ENCODE measurements at regions not wholly inside any gene's neighbourhood (a gene's known extent, or its start where the extent isn't known, plus 50 kb on each side); places are given as distances from the start of the nearest gene placed in this dataset.

DNA sequence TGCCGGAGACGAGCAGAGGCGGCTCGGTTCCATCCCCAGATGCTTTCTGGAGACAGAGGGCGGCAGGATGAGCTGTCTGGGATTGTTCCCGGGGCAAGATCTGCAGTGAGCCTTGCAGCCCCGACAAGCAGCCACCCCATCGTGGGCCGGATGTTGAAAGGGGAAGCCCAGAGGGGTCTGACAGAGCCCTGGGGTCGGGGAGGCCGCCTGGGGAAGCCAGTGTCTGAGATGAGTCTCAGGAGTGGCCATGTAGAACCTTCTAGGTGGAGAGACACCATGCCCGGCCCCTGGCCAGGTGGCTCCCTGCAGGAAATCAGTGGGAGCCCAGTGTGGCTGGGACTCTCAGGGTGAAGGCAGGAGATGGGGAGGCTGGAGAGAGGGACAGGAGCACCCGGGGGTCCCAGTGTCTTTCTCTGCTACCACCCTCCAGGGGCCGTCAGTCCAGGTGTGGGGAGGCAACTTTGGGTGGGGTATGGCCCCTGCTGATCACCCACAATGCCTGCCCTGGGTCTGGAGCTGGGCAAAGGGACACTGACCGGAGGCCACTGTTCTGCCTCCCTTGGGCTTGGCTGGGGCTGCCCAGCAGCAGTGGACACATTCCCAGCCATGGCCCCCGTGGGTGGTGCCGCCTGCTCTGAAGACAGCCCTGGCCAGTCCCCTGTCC, 128.3 kb upstream of the HS6ST1 start:
- Mint-ChIP-seq H3K27ac (no peak overlapping the region), H3K9me3 (no peaks in the 10 kb centered on the region), H3K27me3 (no peaks in the 10 kb centered on the region), H3K36me3 (ENCODE audit: low read depth) (no peaks in the 10 kb centered on the region), H3K4me3 (no peak overlapping the region), H3K4me1 (no peaks in the 10 kb centered on the region)
- DNase-seq = peak; percentile 14
- ChIA-PET POLR2A (no interaction called here), CTCF (no interaction called here)

DNA sequence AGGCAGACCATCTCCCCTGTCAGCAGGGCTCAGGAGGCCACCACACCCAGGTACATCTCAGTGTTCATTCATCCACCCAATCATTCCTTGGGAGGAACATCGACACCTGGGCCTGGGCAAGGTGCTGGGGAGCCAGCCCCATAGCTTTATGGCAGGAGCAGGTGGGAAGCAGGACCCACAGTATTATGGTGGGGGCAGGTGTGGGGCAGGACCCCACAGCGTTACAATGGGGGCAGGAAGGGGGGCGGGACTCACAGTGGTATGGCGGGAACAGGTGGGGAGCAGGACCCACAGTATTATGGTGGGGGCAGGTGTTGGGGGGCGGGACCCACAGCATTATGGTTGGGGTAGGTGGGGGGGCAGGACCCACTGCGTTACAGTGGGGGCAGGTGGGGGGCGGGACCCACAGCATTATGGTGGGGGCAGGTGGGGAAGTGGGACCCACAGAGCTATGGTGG, 128.9 kb upstream of the HS6ST1 start:
- Mint-ChIP-seq H3K27me3 (no peaks in the 10 kb centered on the region), H3K27ac (no peak overlapping the region), H3K4me3 (no peak overlapping the region), H3K9me3 (no peaks in the 10 kb centered on the region), H3K4me1 (no peaks in the 10 kb centered on the region), H3K36me3 (ENCODE audit: low read depth) (no peaks in the 10 kb centered on the region)
- no peak for DNase-seq
- POLR2A ChIA-PET = no interaction called here
- CTCF ChIA-PET = no interaction called here

DNA sequence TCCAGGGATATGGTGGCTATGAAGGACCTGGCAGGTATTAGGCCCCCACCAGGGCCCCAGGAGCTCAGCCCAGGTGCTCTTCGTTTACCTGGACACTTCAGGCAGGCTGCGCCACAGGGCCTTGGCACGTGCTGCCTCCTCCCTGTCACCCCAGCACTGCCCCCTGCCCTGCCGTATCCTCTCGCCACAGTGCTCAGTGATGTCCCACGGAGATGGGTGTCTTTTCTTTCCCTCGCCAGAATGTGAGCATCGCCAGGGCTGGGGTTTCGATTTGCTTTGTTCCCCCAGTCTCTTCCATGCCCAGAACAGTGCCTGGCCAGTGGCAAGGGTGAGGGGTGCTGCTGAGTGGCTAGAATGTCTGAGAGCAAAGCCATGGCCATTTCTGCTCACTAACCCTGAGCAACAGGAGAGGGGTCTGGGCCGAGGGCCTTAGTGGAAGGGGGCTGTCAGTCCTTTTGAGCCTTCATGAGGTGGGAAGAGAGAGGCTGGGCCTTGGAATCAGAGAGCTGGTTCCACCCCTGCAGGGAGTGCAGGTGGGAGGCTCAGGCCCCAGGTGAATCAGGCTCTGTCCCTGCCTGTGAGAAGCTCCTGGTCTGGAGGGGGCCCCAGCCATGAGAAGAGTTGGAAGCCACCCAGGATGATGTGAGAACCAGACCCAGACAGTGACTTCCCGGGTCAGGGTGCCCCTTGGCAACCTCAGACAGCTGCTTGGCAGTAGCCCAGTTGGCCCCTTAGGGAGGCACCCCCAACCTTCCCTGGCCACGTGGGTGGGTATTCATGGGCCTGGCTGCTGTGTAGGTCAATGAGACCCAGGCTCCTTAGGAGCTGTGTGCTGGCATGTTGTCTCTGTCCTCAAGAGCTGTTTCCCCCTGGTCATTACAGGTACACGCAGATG, 129.9 kb upstream of the HS6ST1 start:
- Mint-ChIP-seq H3K4me1 (no peaks in the 10 kb centered on the region), H3K36me3 (ENCODE audit: low read depth) (no peaks in the 10 kb centered on the region), H3K27ac (no peak overlapping the region), H3K27me3 (no peaks in the 10 kb centered on the region), H3K4me3 (no peak overlapping the region), H3K9me3 (no peaks in the 10 kb centered on the region)
- ChIA-PET CTCF (no interaction called here), POLR2A (no interaction called here)
- peak; percentile 12 for DNase-seq

DNA sequence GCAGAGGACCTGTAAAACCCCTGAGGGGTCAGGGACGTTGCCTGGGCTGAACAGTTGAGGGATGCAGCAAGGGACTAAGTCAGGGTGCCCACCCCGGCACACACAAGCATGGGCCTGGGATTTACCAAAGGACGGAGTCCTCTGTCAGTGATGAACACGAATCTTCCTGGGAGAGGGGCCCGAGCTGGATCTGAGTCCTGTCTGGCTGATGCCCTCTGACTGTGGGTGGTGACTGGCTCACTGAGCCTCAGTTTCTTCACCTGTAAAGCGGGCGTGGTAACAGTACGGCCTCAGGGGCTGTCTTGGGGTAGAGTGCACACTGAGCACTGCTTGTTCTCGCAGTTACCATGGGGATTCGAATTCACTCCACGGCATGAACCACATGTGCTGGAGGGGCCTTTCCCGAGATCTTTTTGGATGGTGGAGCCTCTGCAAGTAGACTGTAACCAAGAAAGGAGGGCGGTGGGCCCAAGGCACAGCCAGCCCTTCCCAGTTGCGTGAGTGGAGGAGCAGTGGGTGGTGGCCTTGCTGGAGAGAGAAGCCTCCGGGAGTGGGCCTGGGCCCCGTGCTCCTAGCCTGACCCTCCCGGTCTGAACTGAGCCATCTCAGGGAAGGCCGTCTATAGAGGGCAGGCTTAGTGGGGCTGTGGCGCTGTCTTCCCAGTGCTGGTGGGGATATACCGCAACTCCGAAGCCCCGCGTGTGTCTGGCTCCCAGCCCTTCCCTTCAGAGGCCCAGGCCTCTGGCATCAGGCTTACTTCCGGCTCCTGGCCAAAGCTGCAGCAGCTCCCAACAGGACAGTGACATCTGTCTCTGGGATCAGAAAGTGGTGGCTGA, 130.8 kb upstream of the HS6ST1 start:
- Mint-ChIP-seq H3K27me3 (no peaks in the 10 kb centered on the region), H3K4me3 (no peak overlapping the region), H3K36me3 (ENCODE audit: low read depth) (no peaks in the 10 kb centered on the region), H3K27ac (no peak overlapping the region), H3K4me1 (no peaks in the 10 kb centered on the region), H3K9me3 (no peaks in the 10 kb centered on the region)
- CTCF ChIA-PET = no interaction called here
- POLR2A ChIA-PET = no interaction called here
- peak; percentile 13 for DNase-seq

DNA sequence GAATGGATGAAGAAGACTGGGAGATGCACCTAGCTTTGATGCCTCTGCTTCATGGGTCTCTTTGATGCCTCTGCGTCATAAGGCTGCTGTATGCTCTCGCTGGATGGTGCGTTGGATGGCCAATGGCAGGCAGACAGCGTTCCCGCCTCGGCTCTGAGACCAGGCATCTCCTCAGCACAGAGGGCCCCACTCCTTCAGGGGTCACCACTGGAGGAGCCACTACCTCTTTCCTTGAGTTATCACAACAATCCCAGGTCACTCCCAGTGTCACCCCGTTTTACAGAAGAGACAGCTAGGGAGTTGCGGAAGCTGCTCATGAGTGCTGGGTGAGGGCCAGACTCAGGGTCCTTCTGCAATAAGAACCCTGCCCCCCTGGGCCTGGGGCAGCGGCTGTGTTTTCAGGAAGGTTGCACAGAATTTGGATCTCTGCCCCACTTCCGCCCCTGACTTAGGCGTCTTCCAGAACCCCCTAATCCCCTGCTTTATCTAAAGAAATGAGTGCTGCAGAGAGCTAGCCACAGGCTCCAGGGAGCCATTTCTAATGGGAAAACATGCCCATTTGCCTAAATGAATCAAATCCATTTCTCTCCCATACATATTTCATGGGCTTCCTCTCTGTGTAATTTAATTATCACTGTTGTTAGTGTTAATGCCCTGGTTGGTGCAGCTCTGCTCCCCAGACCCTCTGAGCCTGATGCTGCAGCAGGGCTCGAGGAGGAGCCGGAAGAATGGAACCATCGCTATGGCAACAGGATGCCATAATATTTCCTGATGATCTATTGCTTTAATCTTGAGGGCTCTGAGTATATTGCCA, 131.8 kb upstream of the HS6ST1 start:
- Mint-ChIP-seq H3K9me3 (no peaks in the 10 kb centered on the region), H3K4me3 (no peak overlapping the region), H3K36me3 (ENCODE audit: low read depth) (no peaks in the 10 kb centered on the region), H3K4me1 (no peaks in the 10 kb centered on the region), H3K27ac (no peak overlapping the region), H3K27me3 (no peaks in the 10 kb centered on the region)
- peak; percentile 9 for DNase-seq
- CTCF ChIA-PET = no interaction called here
- POLR2A ChIA-PET = no interaction called here

DNA sequence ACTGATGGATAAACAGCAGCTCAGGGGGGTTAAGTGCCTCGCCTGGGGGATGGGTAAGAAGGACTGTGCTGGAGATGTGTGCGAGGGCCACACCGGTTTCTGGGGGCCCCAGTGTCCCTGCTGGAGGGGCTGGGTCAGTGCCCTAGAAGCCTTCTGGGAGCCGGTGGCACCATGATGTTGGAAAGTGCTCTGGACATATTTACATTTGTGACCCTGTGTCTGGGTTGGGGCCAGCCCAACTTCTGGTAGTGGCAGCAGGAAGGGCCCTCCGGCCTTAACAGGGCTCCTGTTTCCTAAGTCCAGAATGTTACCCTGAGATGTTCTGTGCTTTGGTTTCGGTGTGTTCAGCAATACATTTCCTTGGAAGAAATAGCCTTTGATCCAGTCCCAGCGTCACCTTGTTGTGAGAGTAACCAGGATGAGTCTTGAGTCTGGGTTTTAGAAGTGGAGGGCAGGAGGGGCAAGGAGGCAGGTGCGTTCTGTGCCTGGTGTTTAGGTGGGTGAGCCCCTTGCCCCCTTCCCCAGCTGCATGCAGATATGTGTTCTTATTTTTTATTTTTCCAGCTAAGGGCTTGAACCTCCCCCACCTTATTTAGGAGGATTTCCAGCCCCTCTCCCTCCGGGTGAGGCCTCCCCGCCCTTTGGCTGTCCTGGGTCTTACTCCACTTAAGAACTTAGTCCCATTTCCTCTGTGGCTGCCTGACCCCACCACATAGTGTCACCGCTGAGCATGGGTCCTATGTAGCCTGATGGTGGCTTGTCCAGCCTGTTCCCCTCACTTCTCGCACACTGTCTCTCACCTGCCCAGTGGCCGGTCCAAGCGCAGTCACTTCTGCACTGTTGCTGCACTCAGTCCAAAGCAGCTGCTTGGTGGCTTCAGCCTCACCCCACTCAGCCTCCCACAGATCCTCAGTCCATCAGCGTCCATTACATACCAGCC, 132.7 kb upstream of the HS6ST1 start:
- ChIA-PET CTCF (no interaction called here), POLR2A (no interaction called here)
- Mint-ChIP-seq H3K9me3 (no peaks in the 10 kb centered on the region), H3K27ac (no peak overlapping the region), H3K27me3 (no peaks in the 10 kb centered on the region), H3K4me3 (no peak overlapping the region), H3K36me3 (ENCODE audit: low read depth) (no peaks in the 10 kb centered on the region), H3K4me1 (no peaks in the 10 kb centered on the region)
- peak; percentile 9 for DNase-seq

DNA sequence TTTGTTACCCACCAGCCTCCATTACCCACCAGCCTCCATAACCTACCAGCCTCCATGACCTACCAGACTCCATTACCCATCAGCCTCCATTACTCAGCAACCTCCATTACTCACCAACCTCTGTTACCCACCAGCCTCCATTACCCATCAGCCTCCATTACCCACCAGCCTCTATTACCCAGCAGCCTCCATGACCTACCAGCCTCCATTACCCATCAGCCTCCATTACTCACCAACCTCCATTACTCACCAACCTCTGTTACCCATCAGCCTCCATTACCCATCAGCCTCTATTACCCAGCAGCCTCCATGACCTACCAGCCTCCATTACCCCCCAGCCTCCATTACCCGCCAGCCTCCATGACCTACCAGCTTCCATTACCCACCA, 133.3 kb upstream of the HS6ST1 start:
- Mint-ChIP-seq H3K27me3 (no peaks in the 10 kb centered on the region), H3K9me3 (no peaks in the 10 kb centered on the region), H3K27ac (no peak overlapping the region), H3K4me3 (no peak overlapping the region), H3K4me1 (no peaks in the 10 kb centered on the region), H3K36me3 (ENCODE audit: low read depth) (no peaks in the 10 kb centered on the region)
- DNase-seq = no peak
- ChIA-PET POLR2A (no interaction called here), CTCF (no interaction called here)

DNA sequence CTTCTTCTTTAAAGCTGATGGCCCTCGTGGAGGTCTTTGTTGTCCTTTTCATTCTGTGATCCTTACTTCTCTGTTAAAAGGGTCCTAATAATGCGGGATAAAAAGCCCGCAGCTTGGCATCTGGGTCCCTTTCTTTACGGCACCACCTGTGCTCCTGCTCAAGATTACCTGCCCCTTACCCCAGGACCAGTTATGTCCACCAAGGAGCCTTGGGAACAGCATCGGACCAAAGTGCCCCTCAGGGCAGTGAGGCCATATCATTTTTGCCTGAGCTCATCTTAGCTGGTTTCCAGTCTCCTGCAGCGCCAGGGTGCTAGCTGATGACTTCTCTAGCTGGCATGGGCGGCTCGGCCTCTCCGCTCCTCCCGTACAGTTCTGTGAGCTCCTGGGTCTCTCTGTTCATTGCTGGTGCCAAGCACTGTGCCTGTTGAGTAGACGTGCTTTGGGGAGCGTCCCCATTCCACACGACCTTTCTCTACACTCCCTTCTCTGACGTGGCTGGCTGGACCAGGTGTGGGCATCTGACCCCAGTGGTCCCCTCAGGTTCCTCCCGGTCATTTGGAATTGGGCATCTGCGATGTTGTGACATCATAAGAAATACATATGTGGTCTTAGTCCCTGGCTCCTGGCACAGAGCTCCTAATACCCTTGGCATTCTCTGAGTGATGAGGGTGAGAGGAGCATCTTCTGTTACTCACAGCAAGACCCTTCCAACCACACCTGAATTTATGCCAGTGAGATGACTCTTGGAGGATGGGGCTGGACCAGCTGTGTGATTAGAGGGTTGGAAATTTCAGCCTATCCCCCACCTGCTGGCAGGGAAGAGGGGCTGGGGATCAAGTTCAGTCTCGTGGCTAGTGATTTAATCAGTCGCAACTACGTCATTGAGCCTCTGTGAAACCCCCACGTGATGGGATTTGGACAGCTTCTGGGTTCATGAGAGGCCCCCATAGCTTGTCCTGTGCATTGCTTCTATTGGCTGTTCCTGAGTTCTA, 134.2 kb upstream of the HS6ST1 start:
- ChIA-PET POLR2A (no interaction called here), CTCF (no interaction called here)
- DNase-seq = peak; percentile 7
- H3K27ac Mint-ChIP-seq = no peak overlapping the region
- H3K4me3 Mint-ChIP-seq = no peak overlapping the region
- H3K4me1 Mint-ChIP-seq = no peaks in the 10 kb centered on the region
- no peaks in the 10 kb centered on the region for H3K27me3 Mint-ChIP-seq
- no peaks in the 10 kb centered on the region for H3K9me3 Mint-ChIP-seq
- no peaks in the 10 kb centered on the region for H3K36me3 Mint-ChIP-seq (ENCODE audit: low read depth)

DNA sequence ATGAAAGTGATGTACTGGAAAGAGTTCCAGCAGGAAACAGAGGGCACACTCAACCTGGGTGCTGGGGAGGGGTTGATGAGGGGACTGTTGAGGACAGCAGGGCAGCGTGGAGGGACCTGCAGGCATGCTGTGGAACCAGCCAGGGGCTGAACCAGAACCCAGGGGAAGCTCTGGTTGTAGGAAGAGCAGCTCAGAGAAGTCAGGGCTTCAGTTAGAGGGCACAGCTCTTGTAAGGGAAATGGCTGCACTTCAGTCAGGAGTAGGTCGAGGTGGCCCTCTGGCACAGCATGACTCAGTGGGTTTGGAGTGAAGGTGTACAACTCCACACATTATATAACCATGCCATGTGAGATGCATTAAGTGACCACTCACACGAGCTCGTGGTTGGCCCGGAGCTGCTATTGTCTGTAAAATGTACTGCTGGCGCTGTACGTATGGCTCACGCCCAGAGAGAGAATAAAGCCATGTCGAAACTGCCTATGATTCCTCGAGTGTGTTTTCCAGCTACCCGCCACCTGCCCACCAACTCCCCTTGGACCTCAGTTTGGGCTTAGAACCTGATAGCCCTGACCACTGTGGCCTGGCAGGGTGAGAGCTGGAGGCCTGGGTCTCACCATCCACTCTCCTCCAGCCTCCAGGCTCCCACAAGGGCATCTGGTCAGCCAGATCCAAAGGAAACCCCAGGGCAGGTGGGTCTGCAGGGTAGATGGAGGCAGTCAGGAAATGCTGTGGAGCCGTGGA, 136.5 kb upstream of the HS6ST1 start:
- Mint-ChIP-seq H3K4me1 (no peaks in the 10 kb centered on the region), H3K27ac (no peak overlapping the region), H3K9me3 (no peaks in the 10 kb centered on the region), H3K4me3 (no peak overlapping the region), H3K27me3 (no peaks in the 10 kb centered on the region), H3K36me3 (ENCODE audit: low read depth) (no peaks in the 10 kb centered on the region)
- ChIA-PET POLR2A (interaction anchor here (0.6 kb wide), 1 partner anchor 1714 kb away, joined by 4 read pairs; no protein-coding TSS in a partner anchor), CTCF (no interaction called here)
- DNase-seq = no peak

DNA sequence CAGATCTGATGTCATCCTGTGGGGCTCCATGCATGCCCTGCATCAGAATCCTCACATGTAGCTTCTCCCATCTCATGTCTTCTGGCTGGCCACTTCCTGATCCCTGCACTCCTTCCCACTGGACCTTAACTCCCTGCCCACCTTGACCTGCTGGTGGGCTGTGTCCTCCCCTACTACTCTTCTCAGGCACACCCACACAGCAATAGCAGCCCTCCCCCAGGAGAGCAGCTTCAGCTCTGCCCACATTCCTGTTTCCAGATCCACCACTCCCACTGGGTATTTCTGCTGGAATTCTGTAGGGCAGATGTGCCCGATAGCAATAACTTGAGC, 137.0 kb upstream of the HS6ST1 start:
- ChIA-PET CTCF (no interaction called here), POLR2A (no interaction called here)
- H3K9me3 Mint-ChIP-seq = no peaks in the 10 kb centered on the region
- no peak overlapping the region for H3K27ac Mint-ChIP-seq
- no peaks in the 10 kb centered on the region for H3K4me1 Mint-ChIP-seq
- no peaks in the 10 kb centered on the region for H3K27me3 Mint-ChIP-seq
- no peak overlapping the region for H3K4me3 Mint-ChIP-seq
- no peaks in the 10 kb centered on the region for H3K36me3 Mint-ChIP-seq (ENCODE audit: low read depth)
- no peak for DNase-seq

DNA sequence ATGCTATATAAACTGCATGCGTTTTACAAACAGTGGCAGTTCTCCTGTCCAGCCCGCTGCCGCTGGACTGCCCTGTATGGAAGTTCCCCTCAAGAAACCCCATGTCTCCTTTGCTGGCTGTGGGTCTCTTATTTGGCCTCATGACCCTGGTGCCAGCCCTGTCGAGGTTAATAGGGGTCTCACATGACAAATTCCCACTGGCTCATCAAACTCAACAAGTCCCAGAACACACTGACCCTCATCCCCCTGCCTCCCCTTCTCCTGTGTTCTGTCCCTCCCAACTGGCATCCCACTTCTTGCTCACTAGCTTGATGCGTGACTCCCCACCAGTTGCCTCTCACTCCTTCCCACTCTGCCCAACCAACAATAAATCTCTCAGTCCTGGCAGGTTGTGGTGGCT, 137.6 kb upstream of the HS6ST1 start:
- no peaks in the 10 kb centered on the region for H3K27me3 Mint-ChIP-seq
- CTCF ChIA-PET = no interaction called here

More for the DNA sequence above, 137.6 kb upstream of the HS6ST1 start:
- POLR2A ChIA-PET = no interaction called here
- no peaks in the 10 kb centered on the region for H3K36me3 Mint-ChIP-seq (ENCODE audit: low read depth)
- H3K9me3 Mint-ChIP-seq = no peaks in the 10 kb centered on the region
- DNase-seq = no peak
- H3K4me3 Mint-ChIP-seq = no peak overlapping the region
- H3K27ac Mint-ChIP-seq = no peak overlapping the region
- H3K4me1 Mint-ChIP-seq = no peaks in the 10 kb centered on the region

All from activated CD4-positive, alpha-beta memory T cell treated with anti-CD3 and anti-CD28 coated beads, Interleukin-2, amount 10 ng/mL, durations not matched to agents 7 days and 5 days (primary cell).